ES-I3 (cell line): ENCODE measurements at regions not wholly inside any gene's neighbourhood (a gene's known extent, or its start where the extent isn't known, plus 50 kb on each side); places are given as distances from the start of the nearest gene placed in this dataset.

Experiments
- H3K36me3 ChIP-seq: 2 replicates; pipeline ENCODE4 v1.6.1; 2013; ENCODE audit warnings: mild to moderate bottlenecking, low read length, control low read depth, moderate library complexity; ENCODE audit not compliant: insufficient read depth
- H3K4me1 ChIP-seq: 2 replicates; pipeline ENCODE4 v1.6.1; 2013; ENCODE audit warnings: mild to moderate bottlenecking, control low read depth, low read length; ENCODE audit not compliant: insufficient read depth
- H3K9ac ChIP-seq: 2 replicates; pipeline ENCODE4 v1.6.1; 2013; ENCODE audit warnings: low read depth, mild to moderate bottlenecking, low read length, moderate library complexity
- H3K9me3 ChIP-seq: 2 replicates; pipeline ENCODE4 v1.6.1; 2013; ENCODE audit warnings: mild to moderate bottlenecking, low read length, moderate library complexity; ENCODE audit not compliant: control insufficient read depth, insufficient read depth

DNA sequence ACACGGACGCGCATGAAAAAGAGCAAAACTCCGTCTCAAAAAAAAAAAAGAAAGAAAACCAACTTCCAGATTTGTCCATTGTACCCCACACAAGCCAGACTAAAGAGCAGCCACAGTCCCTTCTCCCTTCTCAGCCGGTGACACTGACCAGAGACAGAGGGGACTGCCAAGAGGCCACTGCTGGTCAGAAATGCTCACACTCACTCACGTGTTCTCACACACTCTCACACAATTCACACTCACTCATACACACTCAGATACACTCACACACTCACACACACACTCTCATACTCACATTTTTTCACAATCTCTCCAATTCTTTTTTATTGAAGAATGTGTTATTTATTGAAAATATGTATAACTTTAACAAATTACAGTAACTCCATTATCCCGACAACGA, 90.8 kb upstream of the RAB4A start:
- no peaks in the 10 kb centered on the region for H3K36me3 ChIP-seq
- no peak overlapping the region for H3K9ac ChIP-seq
- H3K9me3 ChIP-seq = no peaks in the 10 kb centered on the region
- H3K4me1 ChIP-seq = peaks cover 8% of the 10 kb centered on the region

- Histone ChIP-seq H3K4me1 (peaks cover 8% of the 10 kb centered on the region), H3K9ac (no peak overlapping the region), H3K9me3 (no peaks in the 10 kb centered on the region), H3K36me3 (no peaks in the 10 kb centered on the region)
Measured at GRCh38 chr1:229181419-229181818, 89.5 kb upstream of the RAB4A start.

GRCh38 chr1:229183588-229183987, 87.3 kb upstream of the RAB4A start:
- Histone ChIP-seq H3K9ac (no peak overlapping the region), H3K4me1 (peaks cover 8% of the 10 kb centered on the region), H3K36me3 (no peaks in the 10 kb centered on the region), H3K9me3 (no peaks in the 10 kb centered on the region)

DNA sequence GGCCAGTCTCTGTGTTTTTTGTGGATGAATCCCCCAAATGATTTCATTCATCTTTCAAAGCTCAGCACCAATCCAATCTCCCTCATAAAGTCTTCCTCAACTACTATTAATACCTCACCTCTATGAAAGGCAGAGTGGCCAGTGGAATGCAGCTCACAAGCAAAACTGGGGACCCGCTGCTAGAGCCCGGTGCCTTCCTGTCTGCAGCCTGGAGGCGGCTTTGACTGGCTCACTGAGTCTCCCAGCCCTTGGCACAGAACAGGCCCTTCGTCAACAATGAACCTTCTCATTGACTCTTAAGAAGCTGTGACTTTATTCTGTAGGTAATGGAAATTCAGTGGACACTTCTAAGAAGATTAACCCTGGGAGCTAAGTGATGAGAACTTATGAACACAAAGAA, 86.8 kb upstream of the RAB4A start:
- H3K4me1 ChIP-seq = peaks cover 9% of the 10 kb centered on the region
- H3K36me3 ChIP-seq = no peaks in the 10 kb centered on the region
- no peaks in the 10 kb centered on the region for H3K9me3 ChIP-seq
- no peak overlapping the region for H3K9ac ChIP-seq

GRCh38 chr1:229185963-229186362, 84.9 kb upstream of the RAB4A start:
- Histone ChIP-seq H3K9me3 (no peaks in the 10 kb centered on the region), H3K36me3 (no peaks in the 10 kb centered on the region), H3K9ac (no peak overlapping the region), H3K4me1 (peaks cover 19% of the 10 kb centered on the region)

- Histone ChIP-seq H3K9ac (no peak overlapping the region), H3K9me3 (no peaks in the 10 kb centered on the region), H3K36me3 (no peaks in the 10 kb centered on the region), H3K4me1 (peaks cover 23% of the 10 kb centered on the region)
Measured at GRCh38 chr1:229186373-229187056, 84.4 kb upstream of the RAB4A start.

GRCh38 chr1:229190057-229190575, 80.8 kb upstream of the RAB4A start:
- H3K4me1 ChIP-seq = peaks cover 29% of the 10 kb centered on the region
- H3K9me3 ChIP-seq = no peaks in the 10 kb centered on the region
- no peak overlapping the region; the same call in 1 of the 2 replicates for H3K9ac ChIP-seq
- no peaks in the 10 kb centered on the region for H3K36me3 ChIP-seq

- H3K9ac ChIP-seq = no peak overlapping the region
- peaks cover 29% of the 10 kb centered on the region for H3K4me1 ChIP-seq
- H3K36me3 ChIP-seq = no peaks in the 10 kb centered on the region
- no peaks in the 10 kb centered on the region for H3K9me3 ChIP-seq
Measured at GRCh38 chr1:229191066-229191674, 79.7 kb upstream of the RAB4A start.

- Histone ChIP-seq H3K9ac (no peak overlapping the region), H3K9me3 (no peaks in the 10 kb centered on the region), H3K4me1 (peaks cover 29% of the 10 kb centered on the region), H3K36me3 (no peaks in the 10 kb centered on the region)
Measured at GRCh38 chr1:229192031-229192430, 78.9 kb upstream of the RAB4A start.

GRCh38 chr1:229192853-229193252, 78.1 kb upstream of the RAB4A start:
- Histone ChIP-seq H3K4me1 (peaks cover 29% of the 10 kb centered on the region), H3K9ac (no peak overlapping the region), H3K36me3 (no peaks in the 10 kb centered on the region), H3K9me3 (no peaks in the 10 kb centered on the region)

GRCh38 chr1:229194096-229194495, 76.8 kb upstream of the RAB4A start:
- Histone ChIP-seq H3K9me3 (no peaks in the 10 kb centered on the region; the same call in 1 of the 2 replicates), H3K4me1 (peaks cover 28% of the 10 kb centered on the region), H3K36me3 (no peaks in the 10 kb centered on the region), H3K9ac (no peak overlapping the region)

GRCh38 chr1:229195246-229195645, 75.7 kb upstream of the RAB4A start:
- H3K9me3 ChIP-seq = no peaks in the 10 kb centered on the region; the same call in 1 of the 2 replicates
- no peak overlapping the region for H3K9ac ChIP-seq
- peaks cover 27% of the 10 kb centered on the region for H3K4me1 ChIP-seq
- no peaks in the 10 kb centered on the region for H3K36me3 ChIP-seq

DNA sequence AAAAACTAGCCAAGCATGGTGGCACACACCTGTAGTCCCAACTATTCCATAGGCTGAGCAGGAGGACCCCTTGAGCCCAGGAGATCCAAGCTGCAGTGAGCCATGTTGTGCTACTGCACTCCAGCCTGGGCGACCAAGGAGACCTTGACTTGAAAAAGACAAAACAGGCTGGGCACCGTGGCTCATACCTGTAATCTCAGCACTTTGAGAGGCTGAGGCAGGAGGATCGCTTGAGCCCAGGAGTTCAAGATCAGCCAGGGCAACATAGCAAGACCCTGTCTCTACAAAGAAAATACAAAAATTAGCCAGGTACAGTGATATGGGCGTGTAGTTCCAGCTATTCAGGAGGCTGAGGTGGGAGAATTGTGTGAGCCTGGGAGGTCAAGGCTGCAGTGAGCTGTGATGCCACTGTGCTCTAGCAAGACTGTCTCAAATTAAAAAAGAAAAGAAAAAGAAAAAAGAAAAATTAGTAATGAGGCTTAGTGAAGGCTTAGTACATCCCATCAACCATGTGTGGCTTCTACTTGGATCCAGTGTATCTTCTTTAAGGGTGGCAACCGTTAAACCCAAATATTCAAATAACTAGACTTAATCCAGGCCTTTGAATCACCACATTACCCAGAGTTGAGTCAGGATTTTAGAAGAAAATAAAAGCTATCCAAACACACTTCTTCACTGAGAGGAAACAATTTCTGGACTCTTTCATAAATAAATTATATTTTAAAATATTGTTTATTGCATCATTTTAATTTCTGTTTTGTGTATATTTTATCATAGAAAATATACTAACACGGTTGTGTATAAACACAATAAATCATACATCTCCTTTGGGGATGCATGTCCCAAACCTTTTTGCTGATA, 74.3 kb upstream of the RAB4A start:
- peaks cover 17% of the 10 kb centered on the region for H3K4me1 ChIP-seq
- H3K9ac ChIP-seq = no peak overlapping the region
- no peaks in the 10 kb centered on the region; the same call in 1 of the 2 replicates for H3K9me3 ChIP-seq
- no peaks in the 10 kb centered on the region for H3K36me3 ChIP-seq

DNA sequence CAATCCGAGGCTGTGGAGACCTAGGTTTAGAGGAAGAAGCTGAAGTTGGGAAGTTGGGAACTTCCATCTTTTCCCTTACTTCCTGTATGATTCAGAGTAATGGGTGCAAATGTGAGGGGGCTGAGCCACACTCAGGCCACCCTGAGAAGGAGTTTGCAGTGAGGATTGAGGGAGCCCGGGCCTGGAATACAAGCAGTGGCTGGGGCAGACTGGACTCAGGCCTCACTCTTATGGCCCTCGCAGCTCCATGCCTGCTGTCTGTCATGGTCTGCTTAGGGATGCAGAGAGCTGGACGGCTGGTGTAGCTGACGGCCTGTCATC, 73.7 kb upstream of the RAB4A start:
- no peaks in the 10 kb centered on the region for H3K36me3 ChIP-seq
- peaks cover 12% of the 10 kb centered on the region for H3K4me1 ChIP-seq
- no peak overlapping the region for H3K9ac ChIP-seq
- H3K9me3 ChIP-seq = no peaks in the 10 kb centered on the region; the same call in 1 of the 2 replicates
